Neural cell (in vitro differentiated cells): ENCODE measurements at regions not wholly inside any gene's neighbourhood (a gene's known extent, or its start where the extent isn't known, plus 50 kb on each side); places are given as distances from the start of the nearest gene placed in this dataset.

ENCODE experiments used
- CTCF ChIP-seq: fragments of 450-650 bp; IDR thresholded peaks from 2 replicates; pipeline ENCODE4 v1.5.1; 2014; ENCODE audit warnings: antibody characterized with exemption, mild to moderate bottlenecking, moderate library complexity; ENCODE audit not compliant: poor library complexity, severe bottlenecking
- SMC3 ChIP-seq: fragments of 450-650 bp; conservative IDR thresholded peaks from 2 replicates; pipeline ENCODE4 v1.6.1; 2014; ENCODE audit warnings: antibody characterized with exemption, mild to moderate bottlenecking, moderate library complexity; ENCODE audit not compliant: poor library complexity

- no peak for TF ChIP-seq CTCF
- no peak for TF ChIP-seq SMC3
Measured at GRCh38 chr13:76316998-76317527, 569.1 kb downstream of the KCTD12 start.
